Thyroid gland (tissue), 4 donors: ENCODE measurements at regions not wholly inside any gene's neighbourhood (a gene's known extent, or its start where the extent isn't known, plus 50 kb on each side); places are given as distances from the start of the nearest gene placed in this dataset.

ENCODE experiments used
- POLR2A ChIP-seq, 2 donors: fragments of 450-650 bp; IDR thresholded peaks; one replicate each; pipeline ENCODE4 v1.6.1; 2017; ENCODE audit warnings: antibody characterized with exemption in 2 of 2, mild to moderate bottlenecking in 2 of 2, moderate library complexity in 1 of 2
- TF ChIP-seq, protein P1 (sequence below), 6 experiments: fragments of 200-600 bp in 3 of 6; fragments of 450-650 bp in 3 of 6; sonication (generic) in 3 of 6; IDR thresholded peaks; one replicate each; pipeline ENCODE4 v1.5.1; 2016 to 2019; ENCODE audit warnings: antibody characterized with exemption in 6 of 6, mild to moderate bottlenecking in 2 of 6, inconsistent platforms in 1 of 6, moderate library complexity in 1 of 6

- TF ChIP-seq, protein P1, sequence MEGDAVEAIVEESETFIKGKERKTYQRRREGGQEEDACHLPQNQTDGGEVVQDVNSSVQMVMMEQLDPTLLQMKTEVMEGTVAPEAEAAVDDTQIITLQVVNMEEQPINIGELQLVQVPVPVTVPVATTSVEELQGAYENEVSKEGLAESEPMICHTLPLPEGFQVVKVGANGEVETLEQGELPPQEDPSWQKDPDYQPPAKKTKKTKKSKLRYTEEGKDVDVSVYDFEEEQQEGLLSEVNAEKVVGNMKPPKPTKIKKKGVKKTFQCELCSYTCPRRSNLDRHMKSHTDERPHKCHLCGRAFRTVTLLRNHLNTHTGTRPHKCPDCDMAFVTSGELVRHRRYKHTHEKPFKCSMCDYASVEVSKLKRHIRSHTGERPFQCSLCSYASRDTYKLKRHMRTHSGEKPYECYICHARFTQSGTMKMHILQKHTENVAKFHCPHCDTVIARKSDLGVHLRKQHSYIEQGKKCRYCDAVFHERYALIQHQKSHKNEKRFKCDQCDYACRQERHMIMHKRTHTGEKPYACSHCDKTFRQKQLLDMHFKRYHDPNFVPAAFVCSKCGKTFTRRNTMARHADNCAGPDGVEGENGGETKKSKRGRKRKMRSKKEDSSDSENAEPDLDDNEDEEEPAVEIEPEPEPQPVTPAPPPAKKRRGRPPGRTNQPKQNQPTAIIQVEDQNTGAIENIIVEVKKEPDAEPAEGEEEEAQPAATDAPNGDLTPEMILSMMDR (IDR thresholded peaks at IDR 0.05) = no peak
- TF ChIP-seq POLR2A (IDR thresholded peaks at IDR 0.05) = no peak
Observed at GRCh38 chr2:171617981-171618380, 69.3 kb upstream of the DYNC1I2 start.
